Natural killer cell (primary cell): ENCODE measurements at regions not wholly inside any gene's neighbourhood (a gene's known extent, or its start where the extent isn't known, plus 50 kb on each side); places are given as distances from the start of the nearest gene placed in this dataset.

Experiments used
- ATAC-seq, 3 donors: fragments of 150-1000 bp in 2 of 3; fragments of 200-7000 bp in 1 of 3; cut with Tn5 transposase; 1 replicate in 1 of 3; 2 replicates in 2 of 3; pipeline ENCODE4 v1.10.0; 2021; ENCODE audit warnings: mild to moderate bottlenecking in 2 of 3, moderate library complexity in 2 of 3
- DNase-seq, 2 donors: peaks; one replicate each; pipeline versions ENCODE4 v3.0.0 to v3.0.0-alpha.2; 2013 to 2021; ENCODE audit warnings: mixed read lengths in 1 of 2
- H3K27ac ChIP-seq: one replicate; pipeline ENCODE4 v1.5.1; 2013; ENCODE audit warnings: mild to moderate bottlenecking, low read length
- H3K27me3 ChIP-seq: one replicate; pipeline ENCODE4 v1.6.1; 2013; ENCODE audit warnings: low read length; ENCODE audit not compliant: control insufficient read depth, insufficient read depth
- H3K36me3 ChIP-seq: one replicate; pipeline ENCODE4 v1.6.1; 2013; ENCODE audit warnings: low read length; ENCODE audit not compliant: control insufficient read depth, insufficient read depth
- H3K4me1 ChIP-seq: one replicate; pipeline ENCODE4 v1.6.1; 2013; ENCODE audit warnings: low read length; ENCODE audit not compliant: control insufficient read depth, insufficient read depth
- H3K4me3 ChIP-seq: one replicate; pipeline ENCODE4 v1.5.1; 2013; ENCODE audit warnings: low read length
- H3K9me3 ChIP-seq: one replicate; pipeline ENCODE4 v1.6.1; 2013; ENCODE audit warnings: low read length; ENCODE audit not compliant: control insufficient read depth, insufficient read depth
- H3K27ac Mint-ChIP-seq, 2 donors: one replicate each; pipeline ENCODE4 v1.8.0; 2022; ENCODE audit warnings: mild to moderate bottlenecking in 2 of 2, mixed read lengths in 2 of 2, moderate library complexity in 1 of 2
- H3K27me3 Mint-ChIP-seq, 2 donors: one replicate each; pipeline ENCODE4 v1.8.0; 2022; ENCODE audit warnings: low read depth in 2 of 2, mixed read lengths in 2 of 2
- H3K36me3 Mint-ChIP-seq: one replicate; pipeline ENCODE4 v1.8.0; 2022; ENCODE audit warnings: mixed read lengths
- H3K4me1 Mint-ChIP-seq, 2 donors: one replicate each; pipeline ENCODE4 v1.8.0; 2022; ENCODE audit warnings: mixed read lengths in 2 of 2
- H3K4me3 Mint-ChIP-seq: one replicate; pipeline ENCODE4 v1.8.0; 2022; ENCODE audit warnings: mild to moderate bottlenecking, moderate library complexity, mixed read lengths
- H3K9me3 Mint-ChIP-seq, 2 donors: one replicate each; pipeline ENCODE4 v1.8.0; 2022; ENCODE audit warnings: mixed read lengths in 2 of 2
- WGBS: methylation state at CpG from one replicate; pipeline ENCODE4 v1.1.7; 2013; ENCODE audit warnings: missing lambda C conversion rate; ENCODE audit not compliant: insufficient coverage; 5-methylcytosine and 5-hydroxymethylcytosine counted together
- intact Hi-C: fragments of 100-400 bp; cut with micrococcal nuclease; formaldehyde crosslinking; loops from one replicate; pipeline ENCODE4 v1.14.2; 2022
- TF ChIP-seq, protein P1 (sequence below): fragments of 200-600 bp; IDR thresholded peaks from one replicate; pipeline ENCODE4 v1.8.0; 2022; ENCODE audit warnings: antibody characterized with exemption

DNA sequence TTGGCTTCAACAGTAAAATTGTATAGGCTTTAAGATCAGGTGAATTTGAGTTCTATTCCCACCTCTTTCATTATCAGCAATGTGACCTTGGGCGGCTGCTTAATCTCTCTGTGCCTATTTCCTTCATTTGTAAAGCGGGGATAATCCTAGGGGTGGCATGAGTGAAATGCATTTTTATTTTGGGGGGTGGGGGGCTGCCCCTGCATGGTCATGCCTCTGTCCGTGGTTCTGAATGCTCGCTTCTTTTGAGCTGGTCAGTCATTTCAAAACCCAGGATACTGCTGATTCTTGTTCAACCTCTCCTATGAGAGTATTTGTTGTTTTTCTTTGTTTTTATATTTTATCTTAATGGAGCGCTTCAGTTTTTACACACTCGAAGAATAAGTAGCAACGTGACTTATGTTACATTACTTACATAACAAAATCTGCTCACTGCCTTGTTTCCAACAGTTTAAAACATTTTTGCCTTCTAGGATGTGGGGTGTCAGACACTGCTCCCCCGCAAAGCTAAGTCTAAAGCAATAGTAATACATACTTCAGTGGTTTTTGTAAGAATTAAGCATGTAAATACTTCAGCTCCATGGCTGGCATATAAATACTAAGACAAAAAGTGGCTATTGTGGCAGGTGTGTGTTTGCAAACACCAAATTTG is 152.6 kb upstream of the PELI1 start:
- DNase-seq (no peak), ATAC-seq (no peak)
- H3K4me1 ChIP-seq = peaks cover 7% of the 10 kb centered on the region
- Mint-ChIP-seq H3K36me3 (no peaks in the 10 kb centered on the region), H3K27ac (no peak overlapping the region), H3K4me1 (peaks cover 27 to 29% of the 10 kb centered on the region in 2 donors), H3K9me3 (no peaks in the 10 kb centered on the region), H3K27me3 (peaks cover 22 to 48% of the 10 kb centered on the region in 2 donors), H3K4me3 (no peak overlapping the region)
- H3K27me3 ChIP-seq = peaks cover 2% of the 10 kb centered on the region
- H3K27ac ChIP-seq = no peak overlapping the region
- no peaks in the 10 kb centered on the region for H3K36me3 ChIP-seq
- intact Hi-C loops = no loop called here
- no peaks in the 10 kb centered on the region for H3K9me3 ChIP-seq
- H3K4me3 ChIP-seq = no peak overlapping the region
- WGBS = 98% methylated on average over 7 of the region's 8 CpGs
- TF ChIP-seq, protein P1, sequence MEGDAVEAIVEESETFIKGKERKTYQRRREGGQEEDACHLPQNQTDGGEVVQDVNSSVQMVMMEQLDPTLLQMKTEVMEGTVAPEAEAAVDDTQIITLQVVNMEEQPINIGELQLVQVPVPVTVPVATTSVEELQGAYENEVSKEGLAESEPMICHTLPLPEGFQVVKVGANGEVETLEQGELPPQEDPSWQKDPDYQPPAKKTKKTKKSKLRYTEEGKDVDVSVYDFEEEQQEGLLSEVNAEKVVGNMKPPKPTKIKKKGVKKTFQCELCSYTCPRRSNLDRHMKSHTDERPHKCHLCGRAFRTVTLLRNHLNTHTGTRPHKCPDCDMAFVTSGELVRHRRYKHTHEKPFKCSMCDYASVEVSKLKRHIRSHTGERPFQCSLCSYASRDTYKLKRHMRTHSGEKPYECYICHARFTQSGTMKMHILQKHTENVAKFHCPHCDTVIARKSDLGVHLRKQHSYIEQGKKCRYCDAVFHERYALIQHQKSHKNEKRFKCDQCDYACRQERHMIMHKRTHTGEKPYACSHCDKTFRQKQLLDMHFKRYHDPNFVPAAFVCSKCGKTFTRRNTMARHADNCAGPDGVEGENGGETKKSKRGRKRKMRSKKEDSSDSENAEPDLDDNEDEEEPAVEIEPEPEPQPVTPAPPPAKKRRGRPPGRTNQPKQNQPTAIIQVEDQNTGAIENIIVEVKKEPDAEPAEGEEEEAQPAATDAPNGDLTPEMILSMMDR = no peak

DNA sequence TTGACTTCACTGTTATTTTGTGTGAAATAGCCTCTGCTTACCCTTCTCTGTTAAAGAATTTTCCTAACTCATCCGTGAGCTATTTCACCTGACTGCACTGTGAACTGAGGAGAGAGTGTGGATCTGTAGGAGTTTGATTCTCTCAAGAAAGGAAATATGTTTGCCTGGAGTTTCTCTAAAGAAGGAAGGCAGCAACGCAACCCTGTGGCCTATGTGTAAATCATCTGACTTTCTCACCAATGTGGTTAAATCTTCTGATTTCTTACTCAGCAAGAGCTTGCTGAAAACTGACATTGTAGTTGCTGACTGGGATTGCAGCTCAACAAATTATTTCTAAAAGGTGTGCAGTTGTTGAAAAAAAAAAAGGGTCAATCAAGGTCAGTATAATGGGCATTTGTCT is 153.9 kb upstream of the PELI1 start:
- Histone ChIP-seq H3K27ac (no peak overlapping the region), H3K36me3 (no peaks in the 10 kb centered on the region), H3K9me3 (no peaks in the 10 kb centered on the region), H3K4me3 (no peak overlapping the region), H3K4me1 (peaks cover 7% of the 10 kb centered on the region), H3K27me3 (peaks cover 2% of the 10 kb centered on the region)
- intact Hi-C loops = loop anchor here (1.0 kb wide), 1 partner anchor 28 kb away; no protein-coding TSS in a partner anchor
- ATAC-seq = peak; percentile 44 to 80 (median 80)
- TF ChIP-seq, protein P1 = no peak
- H3K36me3 Mint-ChIP-seq = no peaks in the 10 kb centered on the region
- no peak for DNase-seq
- peaks cover 27 to 29% of the 10 kb centered on the region in 2 donors for H3K4me1 Mint-ChIP-seq
- no peaks in the 10 kb centered on the region for H3K9me3 Mint-ChIP-seq
- peak overlapping the region in 1 of 2 donors; percentile 67 for H3K27ac Mint-ChIP-seq
- peak overlapping the region; percentile 41 for H3K4me3 Mint-ChIP-seq
- H3K27me3 Mint-ChIP-seq = peaks cover 22 to 47% of the 10 kb centered on the region in 2 donors
- WGBS = 27% methylated on average over 1 of the region's 2 CpGs

DNA sequence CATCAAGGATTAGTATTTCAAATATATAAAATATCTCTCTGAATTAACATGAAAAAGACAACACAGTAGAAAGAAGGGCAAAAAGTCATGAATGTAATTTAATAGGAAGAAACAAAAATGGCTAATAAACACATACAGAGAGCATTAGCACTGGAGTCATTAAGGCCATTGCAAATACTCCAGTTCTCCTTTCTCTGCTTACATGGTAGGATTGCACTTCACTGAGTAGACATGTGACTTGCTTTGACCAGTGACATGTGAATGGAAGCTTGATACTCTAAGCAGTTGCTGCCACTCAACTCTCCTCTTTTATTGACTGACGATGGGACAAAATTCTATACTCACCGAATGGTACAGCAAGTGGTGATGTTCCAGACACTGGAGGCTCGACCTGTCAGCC is 153.9 kb upstream of the LGALSL start:
- whole genome bisulfite sequencing = 93% methylated on average over 3 of the region's 3 CpGs
- H3K27me3 ChIP-seq = no peaks in the 10 kb centered on the region
- no peaks in the 10 kb centered on the region for H3K9me3 ChIP-seq
- Mint-ChIP-seq H3K27me3 (peaks cover 18 to 39% of the 10 kb centered on the region in 2 donors), H3K27ac (no peak overlapping the region), H3K9me3 (no peaks in the 10 kb centered on the region), H3K36me3 (no peaks in the 10 kb centered on the region), H3K4me1 (peaks cover 25% of the 10 kb centered on the region in 2 donors), H3K4me3 (no peak overlapping the region)
- H3K4me3 ChIP-seq = no peak overlapping the region
- TF ChIP-seq, protein P1 = no peak
- H3K27ac ChIP-seq = no peak overlapping the region
- H3K36me3 ChIP-seq = no peaks in the 10 kb centered on the region
- H3K4me1 ChIP-seq = peaks cover 7% of the 10 kb centered on the region
- no peak for DNase-seq
- intact Hi-C loops = no loop called here
- no peak for ATAC-seq

GRCh38 chr2:64303250-64303649 is 150.7 kb upstream of the LGALSL start:
- Histone ChIP-seq H3K36me3 (no peaks in the 10 kb centered on the region), H3K4me1 (no peaks in the 10 kb centered on the region), H3K27ac (no peak overlapping the region), H3K27me3 (no peaks in the 10 kb centered on the region), H3K9me3 (no peaks in the 10 kb centered on the region), H3K4me3 (no peak overlapping the region)
- intact Hi-C loops = no loop called here
- DNase-seq = no peak
- Mint-ChIP-seq H3K4me1 (peaks cover 4 to 5% of the 10 kb centered on the region in 2 donors), H3K9me3 (no peaks in the 10 kb centered on the region), H3K4me3 (no peak overlapping the region), H3K36me3 (no peaks in the 10 kb centered on the region), H3K27me3 (peaks cover 8 to 21% of the 10 kb centered on the region in 2 donors), H3K27ac (no peak overlapping the region)
- no peak for ATAC-seq
- TF ChIP-seq, protein P1 = no peak
- WGBS = 96% methylated on average over 4 of the region's 5 CpGs
